Breast epithelium (tissue), 3 donors: ENCODE measurements at regions not wholly inside any gene's neighbourhood (a gene's known extent, or its start where the extent isn't known, plus 50 kb on each side); places are given as distances from the start of the nearest gene placed in this dataset.

ENCODE experiments used
- POLR2A ChIP-seq: fragments of 450-650 bp; IDR thresholded peaks from one replicate; pipeline ENCODE4 v1.6.1; 2016; ENCODE audit warnings: antibody characterized with exemption, mild to moderate bottlenecking, moderate library complexity
- POLR2AphosphoS5 ChIP-seq, 3 donors: sonication (generic); formaldehyde crosslinking; IDR thresholded peaks; one replicate each; pipeline ENCODE4 v1.6.1; 2017; ENCODE audit warnings: antibody characterized with exemption in 3 of 3
- TF ChIP-seq, protein P1 (sequence below), 3 donors: fragments of 450-650 bp; IDR thresholded peaks; one replicate each; pipeline ENCODE4 v1.5.1; 2016 to 2017; ENCODE audit warnings: antibody characterized with exemption in 3 of 3, mild to moderate bottlenecking in 3 of 3, moderate library complexity in 3 of 3

DNA sequence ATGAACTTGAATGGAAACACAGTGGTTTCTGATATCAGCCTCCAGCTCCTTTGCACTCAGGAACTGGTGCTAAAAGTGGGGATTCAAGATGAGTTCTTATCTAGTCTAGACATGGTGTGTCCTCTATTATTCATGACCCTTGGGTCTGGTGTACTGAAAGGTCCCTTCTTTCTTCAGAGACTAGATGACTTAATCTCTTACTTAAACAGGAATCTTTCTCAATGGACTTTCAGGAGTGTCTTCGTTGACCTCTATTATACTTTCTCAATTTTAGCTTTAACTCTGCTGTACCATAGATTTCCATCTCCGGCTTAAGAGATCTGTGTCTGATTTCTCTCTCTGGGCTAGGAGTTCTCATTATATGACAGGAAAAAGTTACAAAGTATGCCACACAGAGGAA, 83.5 kb upstream of the INHBA start:
- TF ChIP-seq POLR2AphosphoS5 (IDR thresholded peaks at IDR 0.05) (no peak), POLR2A (no peak)
- TF ChIP-seq, protein P1, sequence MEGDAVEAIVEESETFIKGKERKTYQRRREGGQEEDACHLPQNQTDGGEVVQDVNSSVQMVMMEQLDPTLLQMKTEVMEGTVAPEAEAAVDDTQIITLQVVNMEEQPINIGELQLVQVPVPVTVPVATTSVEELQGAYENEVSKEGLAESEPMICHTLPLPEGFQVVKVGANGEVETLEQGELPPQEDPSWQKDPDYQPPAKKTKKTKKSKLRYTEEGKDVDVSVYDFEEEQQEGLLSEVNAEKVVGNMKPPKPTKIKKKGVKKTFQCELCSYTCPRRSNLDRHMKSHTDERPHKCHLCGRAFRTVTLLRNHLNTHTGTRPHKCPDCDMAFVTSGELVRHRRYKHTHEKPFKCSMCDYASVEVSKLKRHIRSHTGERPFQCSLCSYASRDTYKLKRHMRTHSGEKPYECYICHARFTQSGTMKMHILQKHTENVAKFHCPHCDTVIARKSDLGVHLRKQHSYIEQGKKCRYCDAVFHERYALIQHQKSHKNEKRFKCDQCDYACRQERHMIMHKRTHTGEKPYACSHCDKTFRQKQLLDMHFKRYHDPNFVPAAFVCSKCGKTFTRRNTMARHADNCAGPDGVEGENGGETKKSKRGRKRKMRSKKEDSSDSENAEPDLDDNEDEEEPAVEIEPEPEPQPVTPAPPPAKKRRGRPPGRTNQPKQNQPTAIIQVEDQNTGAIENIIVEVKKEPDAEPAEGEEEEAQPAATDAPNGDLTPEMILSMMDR (IDR thresholded peaks at IDR 0.05) = no peak
